Adrenal gland (tissue), 9 donors: ENCODE measurements at regions not wholly inside any gene's neighbourhood (a gene's known extent, or its start where the extent isn't known, plus 50 kb on each side); places are given as distances from the start of the nearest gene placed in this dataset.

Experiments
- DNase-seq, 7 donors: peaks; one replicate each; pipeline ENCODE4 v3.0.0-alpha.2; 2019 to 2020
- H3K27ac ChIP-seq, 5 donors: fragments of 200-600 bp; sonication (generic) in 4 of 5; 1 replicate in 3 of 5; 2 replicates in 2 of 5; pipeline versions ENCODE4 v1.5.1 to v1.8.0; 2016 to 2020; ENCODE audit warnings: mild to moderate bottlenecking in 1 of 5
- H3K27me3 ChIP-seq: fragments of 200-600 bp; 2 replicates; pipeline ENCODE4 v1.8.0; 2021
- H3K36me3 ChIP-seq, 2 donors: fragments of 200-600 bp; replicated peaks in 1 of 2; 1 replicate in 1 of 2; 2 replicates in 1 of 2; pipeline versions ENCODE4 v1.5.1 to v1.8.0; 2018 to 2022
- H3K4me1 ChIP-seq, 2 donors: fragments of 200-600 bp; replicated peaks in 1 of 2; 1 replicate in 1 of 2; 2 replicates in 1 of 2; pipeline versions ENCODE4 v1.5.1 to v1.8.0; 2018 to 2021
- H3K4me3 ChIP-seq, 4 donors: fragments of 200-600 bp; sonication (generic) in 3 of 4; one replicate each; pipeline ENCODE4 v1.5.1; 2016 to 2018
- H3K9me3 ChIP-seq, 3 donors: fragments of 200-600 bp; sonication (generic) in 1 of 3; replicated peaks in 1 of 3; 1 replicate in 2 of 3; 2 replicates in 1 of 3; pipeline versions ENCODE4 v1.5.1 to v1.8.0; 2016 to 2021
- CTCF ChIP-seq, 6 experiments: fragments of 450-650 bp in 4 of 6; fragments of 200-600 bp in 2 of 6; sonication (generic) in 1 of 6; IDR thresholded peaks; 1 replicate in 5 of 6; 2 replicates in 1 of 6; pipeline versions ENCODE4 v1.5.1 to v1.8.0; 2016 to 2021; ENCODE audit warnings: antibody characterized with exemption in 6 of 6, mild to moderate bottlenecking in 2 of 6, moderate library complexity in 1 of 6
- POLR2A ChIP-seq, 2 donors: fragments of 450-650 bp; IDR thresholded peaks; one replicate each; pipeline ENCODE4 v1.6.1; 2017; ENCODE audit warnings: antibody characterized with exemption in 2 of 2, mild to moderate bottlenecking in 2 of 2, moderate library complexity in 1 of 2
- WGBS, 4 donors: extraction: QIAGEN DNeasy Blood & Tissue Kit in 2 of 4; methylation state at CpG; one replicate each; pipeline versions ENCODE4 v1.1.5 to v1.1.7; 2013 to 2017; 5-methylcytosine and 5-hydroxymethylcytosine counted together
- intact Hi-C, 2 donors: fragments of 100-400 bp; cut with DNase I; formaldehyde crosslinking; loops; one replicate each; pipeline versions ENCODE4 v1.14.1 to v1.15.0; 2022 to 2023
- donor health status: healthy with polysubstance abuse.
- donor health status: Bipolar disorder and iron deficiency.
- donor health status: DM: yes; HTN: yes; CAD: no.
- donor health status: DM: no; HTN: no; CAD: no.
- donor health status: DM: no; HTN: no; CAD: no.

DNA sequence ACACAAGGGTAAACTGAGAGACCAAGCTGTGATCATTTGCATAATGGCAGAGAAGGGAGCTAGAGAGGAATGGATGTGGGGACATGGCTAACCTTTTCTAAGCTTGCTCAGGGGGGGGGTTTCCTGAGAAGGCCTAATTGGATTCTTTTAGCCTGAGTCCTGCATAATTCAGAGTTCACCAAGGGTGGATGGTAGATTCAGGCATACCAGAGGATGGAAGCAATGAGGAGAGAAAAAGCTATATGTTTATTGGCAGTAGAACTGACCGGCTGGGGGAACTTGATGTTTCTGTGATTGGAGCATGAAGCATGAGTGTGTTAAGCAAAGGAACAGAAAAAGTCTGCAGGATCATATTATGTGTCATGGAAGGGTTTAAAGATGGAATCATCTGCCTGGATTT lies 65.9 kb upstream of the KLF12 start:
- Histone ChIP-seq H3K4me3 (no peak overlapping the region), H3K9me3 (no peaks in the 10 kb centered on the region), H3K4me1 (no peaks in the 10 kb centered on the region), H3K27ac (no peak overlapping the region), H3K27me3 (no peaks in the 10 kb centered on the region), H3K36me3 (no peaks in the 10 kb centered on the region)
- TF ChIP-seq CTCF (IDR thresholded peaks at IDR 0.05) (no peak), POLR2A (IDR thresholded peaks at IDR 0.05) (no peak)
- 89 to 97% (median 94%) methylated on average over 1 of the region's 1 CpG for WGBS, 4 donors
- DNase-seq: no peak
- intact Hi-C loops: no loop called here

- intact Hi-C loops: no loop called here
- H3K9me3 ChIP-seq: no peaks in the 10 kb centered on the region
- TF ChIP-seq POLR2A (IDR thresholded peaks at IDR 0.05) (no peak), CTCF (IDR thresholded peaks at IDR 0.05) (no peak)
- no peak overlapping the region for H3K27ac ChIP-seq
- no peak overlapping the region for H3K4me3 ChIP-seq
- DNase-seq: no peak
- H3K27me3 ChIP-seq: no peaks in the 10 kb centered on the region
- 81 to 87% (median 84%) methylated on average over 4 of the region's 4 CpGs for WGBS, 4 donors
- H3K36me3 ChIP-seq: no peaks in the 10 kb centered on the region
- H3K4me1 ChIP-seq: no peaks in the 10 kb centered on the region
Observed at GRCh38 chr13:74197677-74198429, 63.6 kb upstream of the KLF12 start.

DNA sequence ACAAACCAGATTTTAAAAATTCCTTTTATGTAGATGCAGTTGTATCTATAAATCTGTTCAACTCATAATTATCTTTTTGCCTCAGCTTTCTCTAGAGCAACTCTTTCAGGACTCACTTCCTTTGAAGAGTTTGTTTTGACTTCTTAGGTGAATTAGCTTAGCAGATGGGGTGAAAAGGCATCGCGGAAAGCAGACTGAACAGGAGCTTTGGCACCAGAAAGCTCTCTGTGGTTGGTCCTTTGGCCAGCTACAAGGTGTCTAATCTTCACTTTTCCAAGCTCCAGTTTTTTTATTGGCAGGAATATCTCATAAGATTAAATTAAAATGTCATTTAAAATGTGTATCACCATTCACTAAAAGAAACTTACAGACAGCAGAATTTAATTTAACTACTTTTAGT lies 60.6 kb upstream of the KLF12 start:
- TF ChIP-seq CTCF (IDR thresholded peaks at IDR 0.05): no peak
- no peak for TF ChIP-seq POLR2A (IDR thresholded peaks at IDR 0.05)
- no peaks in the 10 kb centered on the region for H3K9me3 ChIP-seq
- no peaks in the 10 kb centered on the region for H3K4me1 ChIP-seq
- no peak overlapping the region for H3K27ac ChIP-seq
- no peaks in the 10 kb centered on the region for H3K27me3 ChIP-seq
- intact Hi-C loops: no loop called here
- no peaks in the 10 kb centered on the region for H3K36me3 ChIP-seq
- H3K4me3 ChIP-seq: no peak overlapping the region
- DNase-seq: no peak
- WGBS, 4 donors: 77 to 90% (median 81%) methylated on average over 2 of the region's 2 CpGs

GRCh38 chr13:74193391-74193790 lies 59.2 kb upstream of the KLF12 start:
- intact Hi-C loops: no loop called here
- Histone ChIP-seq H3K4me1 (no peaks in the 10 kb centered on the region), H3K36me3 (no peaks in the 10 kb centered on the region), H3K27me3 (no peaks in the 10 kb centered on the region), H3K4me3 (no peak overlapping the region), H3K27ac (no peak overlapping the region), H3K9me3 (no peaks in the 10 kb centered on the region)
- TF ChIP-seq POLR2A (IDR thresholded peaks at IDR 0.05): no peak
- TF ChIP-seq CTCF (IDR thresholded peaks at IDR 0.05): no peak
- 71 to 84% (median 79%) methylated on average over 1 of the region's 1 CpG for WGBS, 4 donors
- no peak for DNase-seq
